ENCODE measurements at regions not wholly inside any gene's neighbourhood (a gene's known extent, or its start where the extent isn't known, plus 50 kb on each side); places are given as distances from the start of the nearest gene placed in this dataset.
A peak's percentile ranks its signal among the peaks of the same experiment; 100 is the strongest.

- H3K18ac ChIP-seq (ENCODE audit: extremely low read depth, low read length), result no peak overlapping the region
- no peak overlapping the region for H2BK5ac ChIP-seq (ENCODE audit: low read depth, low read length)
- H3K79me2 ChIP-seq (ENCODE audit: control insufficient read depth in 1 of 2, insufficient read depth in 2 of 2, low read length in 2 of 2), result no peaks in the 10 kb centered on the region
- H2BK120ac ChIP-seq (replicated peaks; ENCODE audit: low read depth, low read length), result no peak overlapping the region
- no peak overlapping the region for H4K8ac ChIP-seq (ENCODE audit: extremely low read depth, insufficient read depth, low read length)
- FAIRE-seq, result no peak
- no peak overlapping the region for H2AK5ac ChIP-seq (ENCODE audit: low read depth, low read length)
- no peaks in the 10 kb centered on the region for H3K36me3 ChIP-seq (ENCODE audit: control insufficient read depth in 2 of 4, insufficient read depth in 4 of 4, low read length in 3 of 4)
- H3K4ac ChIP-seq (replicated peaks; ENCODE audit: insufficient read length, low read depth, low read length), result no peak overlapping the region
- H2BK20ac ChIP-seq (ENCODE audit: low read length), result no peak overlapping the region
- H3K4me3 ChIP-seq (ENCODE audit: extremely low read depth in 1 of 4, insufficient read depth in 2 of 4, low read depth in 3 of 4, low read length in 4 of 4), result no peak overlapping the region
- no peak overlapping the region for H3K56ac ChIP-seq (replicated peaks; ENCODE audit: insufficient read length, low read depth, low read length)
- TF ChIP-seq SIX5 (IDR thresholded peaks at IDR 0.05; ENCODE audit: low read depth, low read length), result no peak
- TF ChIP-seq RXRA (IDR thresholded peaks at IDR 0.05; ENCODE audit: insufficient read depth, low read depth, low read length), result no peak
- no peak for TF ChIP-seq SP1 (IDR thresholded peaks at IDR 0.05; ENCODE audit: low read depth, low read length)
- TF ChIP-seq POLR2AphosphoS5 (IDR thresholded peaks at IDR 0.05; ENCODE audit: low read depth, low read length), result no peak
- TF ChIP-seq MAFK (IDR thresholded peaks at IDR 0.05; ENCODE audit: low read depth, low read length), result no peak
- TF ChIP-seq CBX5 (IDR thresholded peaks at IDR 0.05; ENCODE audit: low read depth, low read length), result no peak
- no peak for TF ChIP-seq POU5F1 (IDR thresholded peaks at IDR 0.05; ENCODE audit: low read depth, low read length)
- TF ChIP-seq KDM4A (IDR thresholded peaks at IDR 0.05; ENCODE audit: low read depth, low read length, severe bottlenecking), result no peak
- TF ChIP-seq KDM1A (IDR thresholded peaks at IDR 0.05; ENCODE audit: borderline replicate concordance, low read length), result no peak
- no peak for TF ChIP-seq BACH1 (IDR thresholded peaks at IDR 0.05; ENCODE audit: low read length)
- TF ChIP-seq KDM5A (IDR thresholded peaks at IDR 0.05; ENCODE audit: low read length), result no peak
- no peak for TF ChIP-seq TCF12 (IDR thresholded peaks at IDR 0.05; ENCODE audit: low read depth, low read length)
- TF ChIP-seq RBBP5 (IDR thresholded peaks at IDR 0.05; ENCODE audit: borderline replicate concordance, low read depth, low read length), result no peak
- no peak for TF ChIP-seq CREB1 (IDR thresholded peaks at IDR 0.05)
- no peak for TF ChIP-seq YY1 (IDR thresholded peaks at IDR 0.05; ENCODE audit: low read depth, low read length)
- no peak for TF ChIP-seq NRF1 (IDR thresholded peaks at IDR 0.05; ENCODE audit: low read depth, low read length)
- TF ChIP-seq CBX8 (IDR thresholded peaks at IDR 0.05; ENCODE audit: borderline replicate concordance, low read depth, low read length), result no peak
- TF ChIP-seq HDAC6 (IDR thresholded peaks at IDR 0.05; ENCODE audit: low read depth, low read length), result no peak
- no peak overlapping the region for H2BK12ac ChIP-seq (ENCODE audit: low read depth, low read length)
- 0 out of 2 replicates have a peak overlapping the region, but pooled peaks have one; percentile 29 for H2AFZ ChIP-seq (ENCODE audit: low read length)
- no peaks in the 10 kb centered on the region for H3K79me1 ChIP-seq (ENCODE audit: low read depth, low read length)
- H4K5ac ChIP-seq (ENCODE audit: insufficient read length, low read depth, low read length), result no peak overlapping the region
- H3K9ac ChIP-seq (replicated peaks in 1 of 4; ENCODE audit: extremely low read depth in 1 of 4, low read depth in 3 of 4, low read length in 3 of 4), result no peak overlapping the region
- ChIA-PET POLR2A (ENCODE audit: partially characterized antibody) (no interaction called here), CTCF (ENCODE audit: partially characterized antibody) (interaction anchor here (1.0 kb wide), 1 partner anchor 86 kb away, joined by 3 read pairs; no protein-coding TSS in a partner anchor)
- no peaks in the 10 kb centered on the region for H3K9me3 ChIP-seq (ENCODE audit: insufficient read depth in 2 of 2, low read depth in 1 of 2, low read length in 1 of 2)
- 92% methylated on average over 3 of the region's 3 CpGs; no CpG with 5 or more reads in 1 of the 2 experiments for WGBS, 2 experiments (ENCODE audit: extremely low coverage in 1 of 2, insufficient coverage in 1 of 2, insufficient read length in 1 of 2, insufficient replicate concordance in 2 of 2, low coverage in 1 of 2, low lambda C conversion rate in 2 of 2, missing lambda C conversion rate in 1 of 2)
- no peak for DNase-seq (ENCODE audit: low read depth in 1 of 2, low spot score in 2 of 2)
- H3K14ac ChIP-seq (ENCODE audit: insufficient read length), result no peak overlapping the region
- no peak overlapping the region for H3K23ac ChIP-seq (ENCODE audit: insufficient read length)
- H2BK15ac ChIP-seq (ENCODE audit: low read length), result no peak overlapping the region
- no peaks in the 10 kb centered on the region for H4K20me1 ChIP-seq (replicated peaks in 1 of 2; ENCODE audit: control insufficient read depth in 1 of 2, insufficient read depth in 2 of 2, low read length in 2 of 2)
- H3K4me1 ChIP-seq (replicated peaks in 1 of 4; ENCODE audit: control insufficient read depth in 3 of 4, insufficient read depth in 4 of 4, low read length in 3 of 4), result no peaks in the 10 kb centered on the region; a peak in 1 of 7 replicates
- H4K91ac ChIP-seq (replicated peaks; ENCODE audit: insufficient read length, low read length), result no peak overlapping the region
- no peak overlapping the region for H3K4me2 ChIP-seq (ENCODE audit: insufficient read depth in 1 of 2, low read depth in 2 of 2, low read length in 2 of 2)
- no peaks in the 10 kb centered on the region for H3K23me2 ChIP-seq (ENCODE audit: low read depth, low read length)
- no peak overlapping the region for H3K27ac ChIP-seq (ENCODE audit: low read depth, low read length)
- no peaks in the 10 kb centered on the region for H3K27me3 ChIP-seq (replicated peaks in 1 of 4; ENCODE audit: control insufficient read depth in 3 of 4, extremely low read depth in 1 of 4, insufficient read depth in 3 of 4, low read length in 3 of 4)
Measured at GRCh38 chr2:35504419-35504818, 851.2 kb upstream of the CRIM1 start.

Measured in H1 (cell line).